H1 (cell line): ENCODE measurements at regions not wholly inside any gene's neighbourhood (a gene's known extent, or its start where the extent isn't known, plus 50 kb on each side); places are given as distances from the start of the nearest gene placed in this dataset.

Experiments
- CHD1 ChIP-seq: IDR thresholded peaks from 2 replicates; pipeline ENCODE4 v1.6.1; 2012; ENCODE audit warnings: low read depth, low read length, improper control_type of control experiment
- CREB1 ChIP-seq: IDR thresholded peaks from 2 replicates; pipeline ENCODE4 v1.6.1; 2012; ENCODE audit warnings: inconsistent platforms
- EGR1 ChIP-seq: IDR thresholded peaks from 2 replicates; pipeline ENCODE4 v1.6.1; 2011; ENCODE audit warnings: low read depth, low read length, borderline replicate concordance
- EP300 ChIP-seq, 2 experiments: IDR thresholded peaks; 1 replicate in 1 of 2; 2 replicates in 1 of 2; pipeline ENCODE4 v1.6.1; 2011 to 2012; ENCODE audit warnings: low read depth in 2 of 2, low read length in 2 of 2, mild to moderate bottlenecking in 2 of 2, borderline replicate concordance in 1 of 2, inconsistent platforms in 1 of 2, moderate library complexity in 1 of 2
- GTF2F1 ChIP-seq: IDR thresholded peaks from 2 replicates; pipeline ENCODE4 v1.6.1; 2012; ENCODE audit warnings: low read depth, low read length, improper control_type of control experiment, borderline replicate concordance
- JUN ChIP-seq: IDR thresholded peaks from 2 replicates; pipeline ENCODE4 v1.6.1; 2011; ENCODE audit warnings: low read depth, mild to moderate bottlenecking, improper control_type of control experiment, low read length
- KDM4A ChIP-seq: IDR thresholded peaks from one replicate; pipeline ENCODE4 v1.7.1; 2012; ENCODE audit warnings: low read depth, mild to moderate bottlenecking, moderate library complexity, low read length, inconsistent platforms; ENCODE audit not compliant: severe bottlenecking
- MAFK ChIP-seq: IDR thresholded peaks from 2 replicates; pipeline ENCODE4 v1.6.1; 2012; ENCODE audit warnings: low read depth, mild to moderate bottlenecking, improper control_type of control experiment, low read length
- NANOG ChIP-seq: IDR thresholded peaks from 2 replicates; pipeline ENCODE4 v1.6.1; 2011; ENCODE audit warnings: low read length, low read depth, mild to moderate bottlenecking, inconsistent platforms; ENCODE audit not compliant: insufficient read depth, poor library complexity, severe bottlenecking
- SAP30 ChIP-seq: fragments of 300-600 bp; sonication (generic); IDR thresholded peaks from 2 replicates; pipeline ENCODE4 v1.7.1; 2012; ENCODE audit warnings: low read length, moderate library complexity, mild to moderate bottlenecking, inconsistent platforms; ENCODE audit not compliant: insufficient read depth, insufficient replicate concordance
- SIX5 ChIP-seq: IDR thresholded peaks from 2 replicates; pipeline ENCODE4 v1.6.1; 2011; ENCODE audit warnings: mild to moderate bottlenecking, low read depth, low read length
- SP1 ChIP-seq: IDR thresholded peaks from 2 replicates; pipeline ENCODE4 v1.6.1; 2011; ENCODE audit warnings: low read depth, low read length
- SP4 ChIP-seq: IDR thresholded peaks from 2 replicates; pipeline ENCODE4 v1.6.1; 2012; ENCODE audit warnings: low read length, inconsistent platforms
- TAF1 ChIP-seq: IDR thresholded peaks from 2 replicates; pipeline ENCODE4 v1.6.1; 2011; ENCODE audit warnings: mild to moderate bottlenecking, low read depth, low read length
- TAF7 ChIP-seq: optimal IDR thresholded peaks from 2 replicates; pipeline ENCODE3; 2011; ENCODE audit warnings: low read depth, mild to moderate bottlenecking, inconsistent platforms, low read length, moderate library complexity, borderline replicate concordance
- TCF12 ChIP-seq: IDR thresholded peaks from 2 replicates; pipeline ENCODE4 v1.6.1; 2011; ENCODE audit warnings: low read depth, mild to moderate bottlenecking, low read length
- TF ChIP-seq, protein P1 (sequence below): IDR thresholded peaks from 2 replicates; pipeline ENCODE4 v1.6.1; 2012; ENCODE audit warnings: inconsistent platforms

DNA sequence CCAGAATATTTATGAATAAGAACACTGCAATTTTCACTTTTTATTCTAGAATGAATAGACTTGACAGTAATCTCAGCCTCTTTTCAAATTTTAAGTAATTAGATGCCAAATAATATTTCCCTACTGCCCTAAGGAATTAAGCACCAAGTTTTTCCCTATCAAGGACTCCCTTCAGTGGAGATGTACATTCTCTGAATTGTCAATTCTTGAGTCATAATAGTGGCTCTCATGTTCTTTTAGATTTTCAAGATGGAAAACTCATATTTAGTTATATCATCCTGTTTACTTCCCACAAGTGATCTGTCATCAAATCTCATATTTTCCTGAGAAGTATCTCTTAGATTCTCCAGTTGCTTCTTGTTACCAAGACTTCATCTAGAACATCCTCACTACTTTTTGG, 1248.9 kb upstream of the CHAC2 start (continued):
- TF ChIP-seq TAF1 (no peak), SP1 (no peak), GTF2F1 (no peak), EGR1 (no peak), SIX5 (no peak), TAF7 (no peak), SAP30 (no peak), CHD1 (no peak), KDM4A (no peak), SP4 (no peak), JUN (no peak), EP300 (IDR thresholded peaks at IDR 0.05; ENCODE audit: borderline replicate concordance in 1 of 2, low read depth in 2 of 2, low read length in 2 of 2) (no peak), TCF12 (no peak), MAFK (no peak), NANOG (no peak), CREB1 (no peak)
- TF ChIP-seq, protein P1, sequence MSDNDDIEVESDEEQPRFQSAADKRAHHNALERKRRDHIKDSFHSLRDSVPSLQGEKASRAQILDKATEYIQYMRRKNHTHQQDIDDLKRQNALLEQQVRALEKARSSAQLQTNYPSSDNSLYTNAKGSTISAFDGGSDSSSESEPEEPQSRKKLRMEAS = no peak
- TF ChIP-seq, all 59 proteins: peak for 0
